Stomach (tissue), 8 donors: ENCODE measurements at regions not wholly inside any gene's neighbourhood (a gene's known extent, or its start where the extent isn't known, plus 50 kb on each side); places are given as distances from the start of the nearest gene placed in this dataset.

Experiments used
- DNase-seq, 2 donors: peaks; one replicate each; pipeline versions ENCODE4 v3.0.0 to v3.0.0-alpha.2; 2013 to 2019
- H3K27ac ChIP-seq, 5 donors: fragments of 200-600 bp in 4 of 5; sonication (generic) in 4 of 5; one replicate each; pipeline ENCODE4 v1.5.1; 2013 to 2019; ENCODE audit warnings: mild to moderate bottlenecking in 1 of 5, moderate library complexity in 1 of 5
- H3K27me3 ChIP-seq, 3 donors: fragments of 200-600 bp; sonication (generic); one replicate each; pipeline ENCODE4 v1.5.1; 2017 to 2019; ENCODE audit warnings: mixed run types in 1 of 3
- H3K36me3 ChIP-seq, 4 donors: fragments of 200-600 bp; sonication (generic); 1 replicate in 3 of 4; 2 replicates in 1 of 4; pipeline ENCODE4 v1.5.1; 2016 to 2019
- H3K4me1 ChIP-seq, 4 donors: fragments of 200-600 bp; sonication (generic); one replicate each; pipeline ENCODE4 v1.5.1; 2016 to 2019
- H3K4me3 ChIP-seq, 4 donors: fragments of 200-600 bp; sonication (generic) in 3 of 4; one replicate each; pipeline ENCODE4 v1.5.1; 2016 to 2019; ENCODE audit warnings: mild to moderate bottlenecking in 1 of 4
- H3K9me3 ChIP-seq, 4 donors: fragments of 200-600 bp; sonication (generic); one replicate each; pipeline ENCODE4 v1.5.1; 2016 to 2019
- EP300 ChIP-seq: sonication (generic); formaldehyde crosslinking; IDR thresholded peaks from one replicate; pipeline ENCODE4 v1.6.1; 2017; ENCODE audit warnings: antibody characterized with exemption
- POLR2A ChIP-seq, 4 donors: fragments of 450-650 bp; IDR thresholded peaks; one replicate each; pipeline ENCODE4 v1.6.1; 2016; ENCODE audit warnings: antibody characterized with exemption in 4 of 4, control low read depth in 2 of 4, mild to moderate bottlenecking in 1 of 4, moderate library complexity in 1 of 4
- POLR2AphosphoS5 ChIP-seq, 3 donors: sonication (generic); formaldehyde crosslinking; IDR thresholded peaks; one replicate each; pipeline ENCODE4 v1.6.1; 2016; ENCODE audit warnings: antibody characterized with exemption in 3 of 3
- WGBS, 5 donors: extraction: QIAGEN DNeasy Blood & Tissue Kit in 3 of 5; methylation state at CpG; one replicate each; pipeline versions ENCODE4 v1.1.5 to v1.1.7; 2013 to 2018; 5-methylcytosine and 5-hydroxymethylcytosine counted together
- intact Hi-C: fragments of 100-400 bp; cut with DNase I; formaldehyde crosslinking; loops from one replicate; pipeline ENCODE4 v1.15.1; 2023; ENCODE audit warnings: low total_unique reads
- TF ChIP-seq, protein P1 (sequence below), 7 experiments: fragments of 450-650 bp in 4 of 7; fragments of 200-600 bp in 3 of 7; sonication (generic) in 3 of 7; IDR thresholded peaks; one replicate each; pipeline ENCODE4 v1.5.1; 2016 to 2019; ENCODE audit warnings: antibody characterized with exemption in 7 of 7, control low read depth in 2 of 7, mild to moderate bottlenecking in 1 of 7
- donor health status: healthy with polysubstance abuse.
- donor health status: Bipolar disorder and iron deficiency.
- donor health status: healthy.

DNA sequence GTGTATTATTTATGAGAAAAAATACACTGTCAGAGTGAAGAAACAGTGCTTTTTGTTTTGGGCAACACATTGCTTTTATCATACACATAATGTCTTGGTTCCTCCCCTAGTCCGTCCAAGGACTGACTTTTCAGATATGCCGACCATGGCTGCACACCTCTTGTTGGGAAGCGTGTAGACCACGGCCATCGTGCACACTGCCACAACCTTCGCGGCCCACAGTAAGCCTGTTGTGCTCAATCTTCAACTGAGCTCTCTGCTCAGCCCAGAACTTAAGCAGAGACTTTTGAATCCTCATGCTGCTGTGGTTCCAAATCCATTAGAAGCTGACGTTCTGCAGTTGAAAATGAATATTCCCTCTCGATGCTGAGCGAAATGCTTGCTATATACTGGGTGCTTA, 157.6 kb upstream of the IRX2 start:
- Histone ChIP-seq H3K27me3 (no peaks in the 10 kb centered on the region), H3K9me3 (no peaks in the 10 kb centered on the region), H3K27ac (no peak overlapping the region), H3K4me1 (no peaks in the 10 kb centered on the region), H3K4me3 (no peak overlapping the region), H3K36me3 (no peaks in the 10 kb centered on the region)
- intact Hi-C loops = no loop called here
- WGBS, 5 donors = 77 to 88% (median 87%) methylated on average over 10 of the region's 10 CpGs
- TF ChIP-seq POLR2AphosphoS5 (IDR thresholded peaks at IDR 0.05) = no peak
- DNase-seq = peak in 1 of 2 donors; percentile 9

DNA sequence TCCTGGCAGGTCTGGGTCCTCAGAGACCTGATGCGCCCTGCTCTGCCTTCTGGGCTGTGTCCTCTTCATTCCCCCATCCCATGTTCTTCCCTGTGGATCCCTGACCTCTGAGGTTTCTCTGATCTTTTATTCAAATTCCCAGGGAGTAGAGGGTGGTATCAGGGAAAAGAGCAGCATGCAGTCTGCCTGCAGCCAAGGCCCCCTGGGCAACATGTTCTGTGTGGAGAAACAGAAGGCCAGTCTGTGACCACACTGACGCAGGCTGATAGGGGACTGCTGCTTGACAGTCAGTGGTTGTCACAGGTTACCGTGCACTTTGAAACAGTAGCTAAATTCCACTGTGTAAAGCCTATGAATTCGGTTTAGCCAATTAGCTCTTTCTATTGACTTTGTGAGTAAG, 156.6 kb upstream of the IRX2 start:
- H3K36me3 ChIP-seq = no peaks in the 10 kb centered on the region
- no peaks in the 10 kb centered on the region for H3K27me3 ChIP-seq
- intact Hi-C loops = no loop called here
- H3K4me3 ChIP-seq = no peak overlapping the region
- no peaks in the 10 kb centered on the region for H3K4me1 ChIP-seq
- WGBS, 5 donors = 47 to 66% (median 59%) methylated on average over 4 of the region's 4 CpGs
- no peaks in the 10 kb centered on the region for H3K9me3 ChIP-seq
- no peak for TF ChIP-seq POLR2A (IDR thresholded peaks at IDR 0.05)
- no peak for TF ChIP-seq POLR2AphosphoS5 (IDR thresholded peaks at IDR 0.05)
- TF ChIP-seq, protein P1, sequence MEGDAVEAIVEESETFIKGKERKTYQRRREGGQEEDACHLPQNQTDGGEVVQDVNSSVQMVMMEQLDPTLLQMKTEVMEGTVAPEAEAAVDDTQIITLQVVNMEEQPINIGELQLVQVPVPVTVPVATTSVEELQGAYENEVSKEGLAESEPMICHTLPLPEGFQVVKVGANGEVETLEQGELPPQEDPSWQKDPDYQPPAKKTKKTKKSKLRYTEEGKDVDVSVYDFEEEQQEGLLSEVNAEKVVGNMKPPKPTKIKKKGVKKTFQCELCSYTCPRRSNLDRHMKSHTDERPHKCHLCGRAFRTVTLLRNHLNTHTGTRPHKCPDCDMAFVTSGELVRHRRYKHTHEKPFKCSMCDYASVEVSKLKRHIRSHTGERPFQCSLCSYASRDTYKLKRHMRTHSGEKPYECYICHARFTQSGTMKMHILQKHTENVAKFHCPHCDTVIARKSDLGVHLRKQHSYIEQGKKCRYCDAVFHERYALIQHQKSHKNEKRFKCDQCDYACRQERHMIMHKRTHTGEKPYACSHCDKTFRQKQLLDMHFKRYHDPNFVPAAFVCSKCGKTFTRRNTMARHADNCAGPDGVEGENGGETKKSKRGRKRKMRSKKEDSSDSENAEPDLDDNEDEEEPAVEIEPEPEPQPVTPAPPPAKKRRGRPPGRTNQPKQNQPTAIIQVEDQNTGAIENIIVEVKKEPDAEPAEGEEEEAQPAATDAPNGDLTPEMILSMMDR (IDR thresholded peaks at IDR 0.05) = no peak
- no peak for TF ChIP-seq EP300
- no peak overlapping the region for H3K27ac ChIP-seq
- DNase-seq = no peak

DNA sequence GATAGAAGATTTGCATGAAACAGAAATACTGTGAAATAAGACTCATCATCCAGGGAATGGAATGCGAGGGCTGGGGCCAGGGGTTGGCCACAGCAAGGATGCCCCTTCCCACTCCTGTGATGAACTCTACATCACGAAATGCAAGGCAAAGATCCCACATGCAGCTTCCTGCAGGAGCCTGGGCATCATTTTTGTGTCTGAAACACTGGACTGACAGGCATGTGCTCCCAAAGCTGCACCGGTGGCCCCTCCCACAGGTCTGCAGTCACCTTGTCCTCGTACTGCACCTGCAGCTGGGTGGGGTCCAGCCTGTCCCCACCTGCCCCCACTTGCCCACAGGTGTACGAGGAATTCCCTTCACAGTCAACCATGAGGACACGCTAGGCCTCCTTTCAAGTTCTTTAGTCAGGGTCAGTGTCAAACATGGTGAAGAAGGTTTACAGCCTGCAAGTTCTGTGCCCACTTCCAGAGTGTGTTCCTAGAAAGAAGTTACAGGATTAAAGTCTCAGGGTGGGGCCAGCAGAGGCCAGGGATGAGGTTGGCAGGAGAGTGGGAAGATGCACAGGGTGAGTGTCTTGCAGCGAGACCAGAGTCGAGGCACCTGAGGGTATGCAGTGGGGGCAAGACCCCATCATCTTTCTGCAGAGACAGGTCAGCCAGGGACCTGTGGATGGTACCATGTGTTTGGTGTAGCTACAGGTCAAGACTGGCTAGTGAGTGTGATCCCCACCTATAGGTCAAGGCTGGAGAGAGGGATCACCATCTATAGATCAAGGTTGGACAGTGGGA, 155.0 kb upstream of the IRX2 start:
- no peak overlapping the region for H3K27ac ChIP-seq
- H3K4me1 ChIP-seq = no peaks in the 10 kb centered on the region
- H3K4me3 ChIP-seq = no peak overlapping the region
- 76 to 80% (median 77%) methylated on average over 8 of the region's 8 CpGs for WGBS, 5 donors
- H3K9me3 ChIP-seq = no peaks in the 10 kb centered on the region
- intact Hi-C loops = no loop called here
- no peaks in the 10 kb centered on the region for H3K36me3 ChIP-seq
- no peaks in the 10 kb centered on the region for H3K27me3 ChIP-seq
- TF ChIP-seq POLR2A (IDR thresholded peaks at IDR 0.05) (no peak), EP300 (no peak), POLR2AphosphoS5 (IDR thresholded peaks at IDR 0.05) (no peak)
- TF ChIP-seq, protein P1 (IDR thresholded peaks at IDR 0.05) = no peak
- no peak for DNase-seq

DNA sequence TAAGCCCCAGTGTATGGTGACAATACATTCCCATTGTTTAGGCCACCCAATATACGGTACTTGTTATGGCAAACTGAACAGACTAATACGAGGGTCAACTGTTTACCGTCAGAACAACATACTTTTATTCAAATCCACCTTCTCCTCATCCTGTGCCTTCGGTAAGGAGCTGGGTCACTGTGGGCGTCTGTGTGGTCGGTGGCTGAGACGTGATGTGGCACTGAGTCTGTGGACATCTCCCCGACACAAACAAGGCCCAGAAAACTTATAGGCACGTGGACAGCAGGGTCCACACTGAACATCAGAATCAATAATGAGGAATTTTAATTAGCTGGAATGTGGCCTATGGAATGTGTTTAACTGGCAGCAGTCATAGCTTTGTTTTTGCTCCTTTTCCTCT, 154.3 kb upstream of the IRX2 start:
- Histone ChIP-seq H3K4me1 (no peaks in the 10 kb centered on the region), H3K4me3 (no peak overlapping the region), H3K27me3 (no peaks in the 10 kb centered on the region), H3K36me3 (no peaks in the 10 kb centered on the region), H3K9me3 (peaks cover 0 to 4% (median 0%) of the 10 kb centered on the region in 4 donors), H3K27ac (no peak overlapping the region)
- TF ChIP-seq POLR2A (IDR thresholded peaks at IDR 0.05) (no peak), EP300 (no peak), POLR2AphosphoS5 (IDR thresholded peaks at IDR 0.05) (no peak)
- TF ChIP-seq, protein P1 (IDR thresholded peaks at IDR 0.05) = no peak
- 70 to 87% (median 78%) methylated on average over 9 of the region's 9 CpGs for WGBS, 5 donors
- intact Hi-C loops = no loop called here
- no peak for DNase-seq

DNA sequence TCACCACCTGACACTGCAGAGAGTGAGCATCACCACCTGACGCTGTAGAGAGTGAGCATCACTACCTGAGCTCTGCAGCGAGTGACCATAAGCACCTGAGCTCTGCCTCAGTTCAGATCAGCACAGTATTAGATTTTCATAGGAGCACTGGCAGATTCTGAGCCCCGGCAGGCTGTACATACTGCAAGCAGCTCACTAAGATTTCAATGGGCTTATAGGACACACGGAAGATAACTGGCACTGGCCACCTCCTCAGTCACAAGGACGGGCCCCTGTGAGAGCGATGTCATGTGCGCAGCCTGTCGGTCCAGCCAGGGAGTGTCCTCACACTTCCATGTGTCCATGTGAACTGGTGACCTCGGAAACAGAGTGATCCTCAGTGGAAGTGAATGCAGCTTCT, 153.5 kb upstream of the IRX2 start:
- peaks cover 0 to 9% (median 2%) of the 10 kb centered on the region in 4 donors for H3K9me3 ChIP-seq
- DNase-seq = no peak
- H3K4me3 ChIP-seq = no peak overlapping the region
- no peaks in the 10 kb centered on the region for H3K36me3 ChIP-seq
- H3K4me1 ChIP-seq = no peaks in the 10 kb centered on the region
- no peak for TF ChIP-seq POLR2AphosphoS5 (IDR thresholded peaks at IDR 0.05)
- intact Hi-C loops = no loop called here
- no peaks in the 10 kb centered on the region for H3K27me3 ChIP-seq
- 75 to 87% (median 84%) methylated on average over 8 to 9 of the region's 9 CpGs for WGBS, 5 donors
- H3K27ac ChIP-seq = no peak overlapping the region
